Right renal cortex interstitium (tissue), 3 donors: ENCODE measurements at regions not wholly inside any gene's neighbourhood (a gene's known extent, or its start where the extent isn't known, plus 50 kb on each side); places are given as distances from the start of the nearest gene placed in this dataset.

Experiments
- DNase-seq, 3 donors: peaks; one replicate each; pipeline ENCODE4 v3.0.0-alpha.2; 2013; ENCODE audit warnings: low read depth in 3 of 3, low spot score in 2 of 3

- no peak for DNase-seq
Observed at GRCh38 chr15:60057554-60057953, 53.4 kb downstream of the FOXB1 start.

- DNase-seq: no peak
Observed at GRCh38 chr15:60059186-60059585, 55.1 kb downstream of the FOXB1 start.

DNA sequence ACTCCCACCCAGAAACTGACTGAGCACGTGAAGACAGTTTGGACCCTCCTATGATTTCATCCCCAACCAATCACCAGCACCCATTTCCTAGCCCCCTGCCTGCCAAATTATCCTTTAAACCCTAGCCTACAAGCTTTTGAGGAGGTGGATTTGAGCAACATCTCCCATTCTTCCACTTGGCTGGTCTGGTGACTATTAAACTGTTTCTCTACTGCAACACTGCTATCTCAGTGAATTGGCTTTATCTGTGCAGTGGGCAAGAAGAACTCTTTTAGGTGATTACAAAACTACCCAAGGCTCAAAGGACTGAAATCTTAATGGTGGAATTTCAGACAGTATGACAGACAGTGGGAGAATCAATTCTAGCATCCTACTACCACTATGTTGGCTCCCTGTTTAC lies 57.6 kb downstream of the FOXB1 start:
- DNase-seq: no peak

GRCh38 chr15:60062826-60063225 lies 58.7 kb downstream of the FOXB1 start:
- DNase-seq: no peak

DNA sequence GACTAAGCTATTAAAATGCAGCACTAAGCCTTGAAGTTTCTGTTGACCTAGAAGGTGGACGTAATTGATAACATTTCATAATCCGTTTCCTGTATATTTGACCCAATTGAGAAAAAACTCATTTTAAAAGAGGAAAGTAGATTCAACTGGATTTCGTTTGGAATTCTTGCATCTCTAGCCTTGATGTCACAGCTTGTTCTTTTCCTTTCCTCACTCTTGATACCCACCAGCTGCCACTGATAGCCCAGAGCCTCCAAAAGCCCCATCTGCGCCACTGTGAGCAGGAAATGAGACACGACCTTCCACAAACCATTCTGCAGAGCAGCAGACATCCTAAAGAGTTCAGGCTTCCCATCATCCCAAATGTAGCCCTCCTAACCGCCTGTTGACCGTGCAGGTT lies 61.8 kb downstream of the FOXB1 start:
- DNase-seq: no peak

DNA sequence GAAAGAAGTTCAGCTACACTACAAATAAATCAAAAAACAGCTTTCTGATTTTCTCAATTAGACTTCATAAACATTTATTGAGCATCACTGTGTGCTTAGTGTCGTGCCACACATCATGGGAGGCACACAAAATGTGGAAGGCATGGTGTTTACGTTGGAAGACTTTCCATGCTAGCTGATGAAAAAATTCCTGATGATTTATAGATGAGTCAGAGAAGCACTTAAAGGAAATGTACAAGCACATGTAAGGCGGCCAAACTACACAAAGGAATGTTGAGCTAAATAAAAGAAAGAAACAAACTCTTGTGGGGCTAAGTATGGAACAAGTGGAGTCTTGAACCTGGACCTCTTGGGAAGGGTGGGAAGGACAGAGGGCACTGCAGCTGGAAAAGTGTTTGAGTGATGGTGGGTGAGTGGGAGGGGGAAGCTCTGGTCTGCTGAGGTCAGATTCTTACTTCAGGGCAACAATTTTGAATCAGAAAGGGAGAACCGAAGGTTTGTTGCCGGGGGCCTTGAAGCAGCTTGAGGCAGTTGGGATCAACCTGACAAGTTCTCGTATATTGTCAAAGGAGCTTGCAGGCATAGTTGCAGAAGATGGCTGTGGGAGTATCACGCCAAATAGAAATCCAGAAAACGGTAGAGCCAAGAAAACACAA lies 66.9 kb downstream of the FOXB1 start:
- DNase-seq: no peak

DNA sequence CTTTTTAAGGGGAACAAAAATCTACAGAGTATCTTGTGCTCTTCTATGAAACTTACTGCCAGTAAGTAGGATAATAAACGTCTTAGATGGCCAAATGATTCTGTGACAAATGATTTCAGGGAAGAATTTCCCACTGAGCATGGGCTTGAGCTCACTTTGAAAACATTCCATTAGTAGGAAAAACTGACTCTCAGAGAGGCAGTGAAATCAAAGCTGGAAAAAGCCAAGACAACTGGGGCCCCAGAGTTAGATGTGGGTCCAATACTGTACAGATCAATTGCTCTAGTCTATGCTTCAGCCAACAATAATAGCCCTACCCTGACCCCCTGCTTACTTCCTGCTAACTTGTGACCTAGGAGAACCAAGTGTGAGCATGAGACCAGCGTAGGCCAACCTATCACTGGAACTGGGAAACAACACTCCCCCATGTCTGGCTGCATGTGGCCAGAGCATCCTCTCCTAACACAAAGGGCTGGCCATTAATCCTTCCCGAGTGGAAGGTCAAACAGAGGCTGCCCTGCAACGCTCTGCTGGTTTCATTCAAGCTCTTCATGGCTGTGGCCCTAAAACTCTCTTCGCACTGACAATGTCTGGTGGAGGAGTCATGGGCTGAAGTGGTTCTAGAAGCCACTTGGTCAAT lies 68.8 kb downstream of the FOXB1 start:
- no peak for DNase-seq

DNA sequence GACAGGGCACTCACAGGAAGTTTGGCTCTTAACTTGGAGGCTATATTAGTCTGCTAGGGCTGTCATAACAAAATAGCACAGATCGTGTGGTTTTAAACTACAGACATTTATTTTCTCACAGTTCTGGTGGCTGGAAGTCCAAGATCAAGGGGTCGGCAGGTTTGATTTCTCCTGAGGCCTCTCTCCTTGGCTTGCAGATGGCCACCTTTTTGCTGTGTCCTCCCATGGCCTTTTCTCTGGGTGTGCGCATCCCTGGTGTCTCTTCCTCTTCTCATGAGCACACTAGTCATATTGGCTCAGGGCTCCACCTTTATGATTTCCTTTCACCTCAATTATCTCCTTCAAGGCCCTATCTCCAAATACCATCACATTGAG lies 69.3 kb downstream of the FOXB1 start:
- DNase-seq: no peak

GRCh38 chr15:60074181-60074885 lies 70.2 kb downstream of the FOXB1 start:
- DNase-seq: no peak

DNA sequence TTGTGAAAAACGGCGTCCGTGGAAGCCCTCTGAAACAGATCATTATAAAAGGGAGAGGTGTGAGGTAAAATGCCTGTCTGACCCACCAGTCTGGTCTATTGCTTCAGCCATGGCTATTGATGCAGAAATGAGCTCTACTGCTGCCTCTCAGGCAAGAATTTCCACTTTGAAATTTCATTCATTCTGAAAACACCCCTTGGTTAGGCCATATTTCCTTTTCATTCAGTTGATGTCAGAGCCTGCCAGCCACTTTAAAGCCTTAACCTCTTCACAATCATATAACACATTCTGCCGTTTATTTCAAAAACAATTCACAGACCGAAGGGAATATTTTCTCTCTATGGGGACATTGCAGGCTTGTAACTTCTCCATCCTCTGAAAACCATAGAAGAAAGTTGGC lies 71.9 kb downstream of the FOXB1 start:
- DNase-seq: no peak

GRCh38 chr15:60076582-60077276 lies 72.6 kb downstream of the FOXB1 start:
- no peak for DNase-seq

DNA sequence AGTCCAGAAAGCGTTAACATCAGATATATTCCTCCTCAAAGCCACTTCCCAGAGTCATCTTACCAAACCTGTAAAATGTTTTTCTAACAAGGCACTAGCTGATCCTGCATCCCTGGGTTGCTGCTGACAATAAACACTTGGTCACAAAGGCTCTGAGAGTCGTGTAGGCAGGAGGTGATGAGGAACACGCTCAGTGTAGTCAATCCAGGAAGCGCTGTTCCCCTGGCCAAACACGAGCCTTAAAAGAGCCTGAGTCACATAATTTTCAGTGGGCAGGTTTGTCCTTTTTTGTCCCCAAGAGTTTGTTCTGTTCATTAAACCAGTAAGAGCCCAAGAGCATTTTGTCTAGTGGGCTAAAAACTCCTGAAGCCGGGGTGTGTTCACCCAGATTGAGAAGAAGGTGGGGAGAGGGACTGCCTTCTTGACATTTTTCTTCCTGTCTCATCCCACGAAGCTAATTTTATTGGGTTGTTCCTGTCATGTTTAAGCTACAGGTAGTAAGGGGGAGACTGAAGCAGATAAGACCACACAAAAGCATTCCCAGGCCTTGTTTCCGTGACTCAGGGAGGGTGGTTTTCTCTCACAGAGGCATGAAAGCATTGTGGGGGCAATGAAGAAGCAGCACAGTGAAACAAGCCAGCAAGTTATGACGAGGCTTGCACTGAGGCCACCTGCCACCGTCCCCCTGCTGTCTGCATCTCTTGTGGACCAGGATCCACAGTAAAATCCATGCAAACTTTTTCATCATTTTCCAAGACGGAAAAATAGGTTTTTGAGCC lies 73.7 kb downstream of the FOXB1 start:
- DNase-seq: no peak

DNA sequence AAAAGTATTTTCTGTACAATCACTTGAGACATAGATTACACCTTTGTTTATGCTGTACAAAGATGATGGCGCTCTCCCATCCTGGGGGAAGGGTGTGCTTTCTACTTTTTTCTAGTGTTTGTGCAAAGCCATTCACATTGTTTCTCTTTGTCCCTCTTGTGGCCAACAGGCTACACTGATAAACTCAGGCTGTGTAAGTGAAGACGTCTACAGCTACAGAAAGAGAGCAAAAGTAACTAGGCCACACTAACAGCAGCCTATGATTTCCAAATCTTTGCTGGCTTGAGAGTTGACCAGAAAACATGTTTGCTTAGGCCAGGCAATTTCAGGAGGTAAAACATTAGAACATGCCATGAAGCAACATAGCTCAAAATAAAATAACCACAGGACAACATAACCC lies 75.1 kb downstream of the FOXB1 start:
- DNase-seq: no peak

- no peak for DNase-seq
Observed at GRCh38 chr15:60081976-60082375, 77.9 kb downstream of the FOXB1 start.

DNA sequence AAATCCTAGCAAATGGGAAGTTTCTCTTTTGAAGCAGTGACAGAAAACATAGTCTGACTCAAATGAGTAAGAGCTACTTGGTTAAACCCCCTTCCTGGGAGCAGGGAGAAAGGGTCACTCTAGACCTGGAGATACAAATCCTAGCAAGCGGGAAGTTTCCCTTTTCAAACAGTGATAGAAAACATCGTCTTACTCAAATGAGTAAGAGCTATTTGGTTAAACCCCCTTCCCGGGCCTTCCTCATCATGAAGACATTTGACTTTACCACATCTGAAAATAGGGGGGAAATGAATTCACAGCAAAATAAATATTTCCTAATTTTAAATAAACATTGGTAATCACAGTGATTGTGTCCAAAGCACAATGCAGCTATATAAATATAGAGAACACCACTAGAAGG lies 79.2 kb downstream of the FOXB1 start:
- DNase-seq: no peak

- no peak for DNase-seq
Observed at GRCh38 chr15:60086681-60087429, 82.7 kb downstream of the FOXB1 start.

- DNase-seq: no peak
Observed at GRCh38 chr15:60087561-60087960, 83.5 kb downstream of the FOXB1 start.

DNA sequence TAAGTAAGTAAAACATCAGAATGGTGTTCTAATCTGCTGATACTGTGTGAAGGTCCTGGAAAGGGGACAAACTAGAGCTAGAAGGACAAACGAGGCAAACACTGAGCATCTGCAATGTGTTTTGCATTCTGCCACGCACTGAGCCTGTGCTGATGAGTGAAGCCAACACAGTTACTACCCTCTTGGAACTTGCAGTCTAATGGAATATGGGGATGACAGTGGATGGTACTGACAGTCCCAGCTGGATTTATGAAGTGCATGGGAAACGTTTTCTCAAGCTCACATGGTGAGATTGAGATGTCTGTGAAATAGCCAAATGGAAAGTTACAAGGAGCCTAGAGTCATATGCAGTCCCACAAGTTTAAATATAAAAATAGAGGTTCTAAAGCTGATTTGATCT lies 86.6 kb downstream of the FOXB1 start:
- DNase-seq: no peak

GRCh38 chr15:60091157-60091556 lies 87.0 kb downstream of the FOXB1 start:
- no peak for DNase-seq

DNA sequence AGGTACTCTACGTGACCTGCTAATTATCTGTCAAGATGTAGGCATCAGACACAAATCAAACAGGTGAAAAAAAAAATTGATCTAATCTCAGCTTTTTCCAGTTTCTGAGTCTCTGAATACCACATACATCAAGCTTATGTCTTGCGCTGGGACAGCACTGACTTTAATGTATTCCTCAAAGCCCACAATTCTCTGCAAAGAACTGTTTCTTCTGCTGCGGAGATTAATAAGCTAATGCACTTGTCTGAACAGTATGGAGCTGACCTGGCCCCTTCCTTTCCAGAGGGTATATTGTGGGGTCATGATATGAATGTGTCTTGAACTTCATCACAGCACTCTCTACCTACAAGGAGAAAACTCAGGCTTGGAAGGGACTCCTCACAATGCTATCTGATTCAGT lies 87.8 kb downstream of the FOXB1 start:
- no peak for DNase-seq
